22Rv1 (cell line): ENCODE measurements at regions not wholly inside any gene's neighbourhood (a gene's known extent, or its start where the extent isn't known, plus 50 kb on each side); places are given as distances from the start of the nearest gene placed in this dataset.

Experiments used
- H3K27ac ChIP-seq: fragments of 450-650 bp; 2 replicates; pipeline ENCODE4 v1.5.1; 2017
- CTCF ChIP-seq: fragments of 450-650 bp; IDR thresholded peaks from 2 replicates; pipeline ENCODE4 v1.5.1; 2017; ENCODE audit warnings: mild to moderate bottlenecking
- ZFX ChIP-seq: fragments of 450-650 bp; IDR thresholded peaks from 2 replicates; pipeline ENCODE4 v1.6.1; 2017; ENCODE audit warnings: antibody characterized with exemption, borderline replicate concordance

- TF ChIP-seq CTCF: no peak
- no peak for TF ChIP-seq ZFX
- H3K27ac ChIP-seq: no peak overlapping the region
Measured at GRCh38 chr6:19995575-19996257, 158.5 kb downstream of the ID4 start.

GRCh38 chr6:19997104-19997503 lies 159.9 kb downstream of the ID4 start:
- no peak overlapping the region for H3K27ac ChIP-seq
- TF ChIP-seq CTCF: no peak
- TF ChIP-seq ZFX: no peak

- no peak overlapping the region for H3K27ac ChIP-seq
- TF ChIP-seq ZFX (no peak), CTCF (no peak)
Measured at GRCh38 chr6:19998541-19998940, 161.4 kb downstream of the ID4 start.

GRCh38 chr6:19999319-20000191 lies 162.4 kb downstream of the ID4 start:
- TF ChIP-seq ZFX (no peak), CTCF (no peak)
- H3K27ac ChIP-seq: no peak overlapping the region

- no peak overlapping the region for H3K27ac ChIP-seq
- TF ChIP-seq CTCF (no peak), ZFX (no peak)
Measured at GRCh38 chr6:20001286-20001685, 164.1 kb downstream of the ID4 start.

GRCh38 chr6:20006037-20006436 lies 168.9 kb downstream of the ID4 start:
- no peak overlapping the region for H3K27ac ChIP-seq
- no peak for TF ChIP-seq CTCF
- no peak for TF ChIP-seq ZFX

GRCh38 chr6:20008131-20008530 lies 171.0 kb downstream of the ID4 start:
- no peak for TF ChIP-seq ZFX
- TF ChIP-seq CTCF: no peak
- H3K27ac ChIP-seq: no peak overlapping the region
